ENCODE measurements at regions not wholly inside any gene's neighbourhood (a gene's known extent, or its start where the extent isn't known, plus 50 kb on each side); places are given as distances from the start of the nearest gene placed in this dataset.
A peak's percentile ranks its signal among the peaks of the same experiment; 100 is the strongest.

DNA sequence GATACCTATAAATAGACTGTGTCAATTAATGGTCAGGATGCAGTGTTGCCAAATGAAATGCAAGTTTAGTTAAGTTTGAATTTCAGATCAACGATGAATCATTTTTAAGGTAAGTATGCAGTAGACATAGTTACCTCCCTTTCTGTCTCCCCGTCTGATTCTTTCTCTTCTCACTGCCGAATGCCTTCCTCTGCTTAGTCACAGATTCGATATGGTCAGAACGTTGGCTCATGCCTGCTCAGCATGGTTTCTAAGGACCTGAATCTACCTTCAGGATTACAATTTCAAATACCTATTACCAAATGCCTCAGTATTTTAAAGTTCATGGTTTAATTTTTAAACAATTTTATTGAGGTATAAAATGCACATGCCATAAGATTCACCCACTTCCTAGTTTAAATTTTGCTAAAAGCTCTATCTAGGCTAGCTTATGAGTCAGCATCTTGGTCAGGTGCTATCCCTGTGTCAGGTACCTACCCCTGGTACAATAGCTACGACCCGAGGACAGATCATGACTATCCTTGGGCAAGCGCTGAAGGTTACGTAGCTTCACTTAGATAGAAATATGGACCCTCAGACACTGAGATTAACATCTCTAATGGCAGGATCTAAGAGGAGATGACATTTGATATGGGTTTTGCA is 78.2 kb upstream of the SPON1 start:
- no peaks in the 10 kb centered on the region for H3K27me3 Mint-ChIP-seq
- no peak for DNase-seq
- no peak overlapping the region for H3K27ac Mint-ChIP-seq
- H3K9me3 Mint-ChIP-seq, result peaks cover 7 to 9% of the 10 kb centered on the region in 2 donors
- H3K4me3 Mint-ChIP-seq, result no peak overlapping the region
- peaks cover 5% of the 10 kb centered on the region for H3K4me1 Mint-ChIP-seq
- ATAC-seq, result no peak

DNA sequence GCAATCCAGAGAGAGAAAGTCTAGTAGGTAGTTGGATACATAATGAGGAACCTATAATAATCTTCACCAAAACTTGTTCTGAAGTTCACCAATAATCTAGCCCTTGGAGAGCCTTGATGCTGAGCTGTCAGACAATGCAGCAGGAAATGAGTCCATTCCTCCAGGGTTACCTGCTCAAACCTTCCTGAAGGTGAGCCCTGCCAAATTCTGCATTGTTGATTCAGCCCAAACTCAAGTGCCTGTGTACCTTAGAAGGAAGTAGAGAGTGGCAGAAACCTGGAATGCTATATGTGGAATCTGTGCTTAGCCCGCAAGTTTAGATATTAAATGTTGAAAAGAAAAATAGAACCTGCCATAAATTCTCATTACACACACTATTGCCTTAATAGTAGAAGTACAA is 77.4 kb upstream of the SPON1 start:
- Mint-ChIP-seq H3K27me3 (no peaks in the 10 kb centered on the region), H3K9me3 (peaks cover 7 to 9% of the 10 kb centered on the region in 2 donors), H3K27ac (no peak overlapping the region), H3K4me3 (no peak overlapping the region), H3K4me1 (peaks cover 5% of the 10 kb centered on the region)
- ATAC-seq (no peak), DNase-seq (no peak)

DNA sequence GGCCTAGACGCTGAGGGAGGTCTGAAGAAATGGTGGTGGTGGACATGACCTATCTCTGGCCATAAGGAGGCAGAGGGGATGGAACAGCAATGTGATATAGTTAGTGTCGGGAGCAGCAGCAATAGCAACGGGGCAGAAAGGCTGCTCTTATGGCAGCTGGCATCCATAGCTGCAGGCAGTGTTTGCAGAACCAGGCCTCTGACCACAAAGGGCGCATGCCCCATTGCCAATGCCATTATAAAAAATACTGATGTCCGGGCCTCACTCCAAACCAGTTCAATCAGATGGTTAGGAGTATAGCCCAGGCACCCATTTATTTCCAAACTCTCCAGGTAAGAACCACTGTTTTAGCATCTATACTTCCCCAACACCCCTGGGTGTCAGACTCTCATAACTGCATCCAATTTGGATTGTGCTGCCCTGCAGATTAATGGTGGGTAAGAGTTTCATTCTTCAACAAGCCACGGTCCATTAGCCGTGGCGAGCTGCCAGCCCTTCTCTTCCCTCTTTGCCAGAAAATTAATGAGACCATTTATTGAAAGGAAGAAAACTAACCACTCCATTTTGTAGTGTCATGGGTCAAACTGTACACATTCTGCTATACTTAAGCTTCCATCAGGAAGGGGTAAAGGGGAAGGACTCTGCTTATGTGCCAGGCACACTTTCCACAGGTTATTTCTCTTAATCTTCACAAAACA is 72.8 kb upstream of the SPON1 start:
- ATAC-seq (no peak), DNase-seq (no peak)
- Mint-ChIP-seq H3K4me1 (no peaks in the 10 kb centered on the region), H3K9me3 (peaks cover 5 to 7% of the 10 kb centered on the region in 2 donors), H3K27me3 (no peaks in the 10 kb centered on the region), H3K4me3 (no peak overlapping the region), H3K27ac (no peak overlapping the region)

DNA sequence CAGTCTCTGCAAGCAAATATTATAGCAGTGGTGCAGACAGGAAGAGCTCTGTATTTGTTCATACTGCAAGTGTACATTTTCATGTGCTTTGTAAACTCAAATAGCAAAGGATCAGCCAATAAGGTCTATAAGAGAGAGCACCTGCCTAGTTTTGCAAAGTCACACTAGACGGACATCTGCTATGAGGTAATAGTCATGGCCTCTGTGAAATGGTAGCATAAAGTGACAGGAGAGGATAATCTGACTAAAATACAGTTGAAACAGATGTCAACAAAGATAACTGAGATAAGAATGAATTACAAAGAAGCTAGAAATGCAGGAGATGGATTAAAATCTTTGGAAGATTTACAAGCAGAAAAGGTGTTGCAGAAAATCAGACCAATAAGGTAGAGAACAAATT is 70.6 kb upstream of the SPON1 start:
- DNase-seq (no peak), ATAC-seq (no peak)
- H3K4me3 Mint-ChIP-seq, result no peak overlapping the region
- H3K27me3 Mint-ChIP-seq, result no peaks in the 10 kb centered on the region
- peaks cover 2 to 3% of the 10 kb centered on the region in 2 donors for H3K9me3 Mint-ChIP-seq
- no peaks in the 10 kb centered on the region for H3K4me1 Mint-ChIP-seq
- no peak overlapping the region for H3K27ac Mint-ChIP-seq

- DNase-seq (no peak), ATAC-seq (no peak)
- Mint-ChIP-seq H3K4me1 (no peaks in the 10 kb centered on the region), H3K27ac (peak overlapping the region in 1 of 2 donors; percentile 64), H3K4me3 (no peak overlapping the region), H3K27me3 (no peaks in the 10 kb centered on the region), H3K9me3 (no peaks in the 10 kb centered on the region)
Observed at GRCh38 chr11:13896175-13896980, 66.1 kb upstream of the SPON1 start.

DNA sequence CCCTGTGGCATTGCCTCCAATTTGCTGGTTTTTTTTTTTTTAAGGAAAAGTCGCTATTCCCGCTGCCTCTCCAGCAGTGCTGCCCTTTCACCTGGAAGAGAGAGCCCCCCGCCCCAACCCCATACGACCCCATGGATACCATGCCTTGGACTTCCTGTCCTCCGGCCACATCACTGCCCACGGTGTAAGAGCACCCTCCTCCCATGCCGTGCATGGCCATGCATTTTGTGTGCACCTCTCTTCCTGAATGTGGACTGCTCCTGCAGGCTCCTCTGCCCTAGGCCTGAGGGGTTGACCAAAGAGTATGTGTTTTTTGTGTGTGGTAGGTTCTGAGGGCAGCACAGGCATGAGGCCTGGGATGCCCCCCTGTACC is 65.6 kb upstream of the SPON1 start:
- H3K4me3 Mint-ChIP-seq, result no peak overlapping the region
- no peak overlapping the region for H3K27ac Mint-ChIP-seq
- no peaks in the 10 kb centered on the region for H3K4me1 Mint-ChIP-seq
- DNase-seq (no peak), ATAC-seq (no peak)
- no peaks in the 10 kb centered on the region for H3K27me3 Mint-ChIP-seq
- no peaks in the 10 kb centered on the region for H3K9me3 Mint-ChIP-seq

DNA sequence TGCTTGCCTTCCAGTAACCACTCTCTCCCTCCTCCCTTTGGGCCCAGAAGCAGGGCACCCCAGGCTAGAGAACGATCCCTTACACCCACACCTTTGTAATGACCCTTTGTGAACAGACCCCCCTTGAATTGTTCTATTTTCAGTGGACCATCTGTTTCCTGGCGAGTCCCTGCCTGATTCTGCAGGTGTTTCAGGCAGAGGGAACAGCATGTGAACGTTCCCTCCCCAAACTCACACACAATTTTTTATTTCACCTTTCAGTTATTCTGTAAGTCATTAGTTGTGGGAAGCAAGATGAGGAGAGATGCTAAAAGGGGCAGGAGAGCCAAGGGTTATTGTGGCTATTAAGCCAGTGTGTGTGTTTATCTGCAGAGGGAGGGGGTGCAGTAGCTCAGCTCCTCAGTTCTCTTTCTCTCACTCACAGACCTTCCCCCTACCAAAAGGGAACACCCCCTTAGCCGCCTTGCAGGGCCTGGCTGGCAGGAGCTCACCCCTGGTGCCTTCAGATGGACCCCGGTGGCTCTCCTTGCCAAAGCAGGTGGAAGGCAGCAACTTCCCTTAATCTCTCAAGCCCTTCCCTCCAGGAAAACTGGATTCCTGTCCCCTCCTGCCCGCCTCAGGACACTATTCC is 64.8 kb upstream of the SPON1 start:
- ATAC-seq, result no peak
- no peaks in the 10 kb centered on the region for H3K9me3 Mint-ChIP-seq
- peak overlapping the region in 1 of 2 donors; percentile 77 for H3K27ac Mint-ChIP-seq
- DNase-seq, result no peak
- no peaks in the 10 kb centered on the region for H3K27me3 Mint-ChIP-seq
- no peaks in the 10 kb centered on the region for H3K4me1 Mint-ChIP-seq
- no peak overlapping the region for H3K4me3 Mint-ChIP-seq

DNA sequence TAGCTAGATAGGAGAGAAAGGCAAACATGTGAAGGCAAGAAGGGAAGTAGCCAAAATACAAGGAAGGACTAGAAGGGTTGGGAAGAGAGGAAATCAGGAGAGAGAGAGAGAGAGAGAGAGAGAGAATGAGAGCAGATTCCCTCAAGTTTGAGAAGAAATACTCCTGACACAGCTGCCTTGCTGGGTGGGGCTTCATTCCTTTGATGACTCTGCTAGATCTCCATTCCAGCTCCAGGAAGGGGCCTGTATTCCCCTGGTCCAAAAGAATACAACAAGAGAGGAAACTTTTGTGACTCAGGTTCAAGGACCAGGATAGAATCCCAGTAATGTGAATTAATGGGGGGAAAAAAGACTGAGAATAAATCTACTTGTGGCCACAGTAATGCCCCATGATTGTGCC is 62.9 kb upstream of the SPON1 start:
- H3K4me3 Mint-ChIP-seq, result no peak overlapping the region
- no peaks in the 10 kb centered on the region for H3K4me1 Mint-ChIP-seq
- H3K9me3 Mint-ChIP-seq, result no peaks in the 10 kb centered on the region
- ATAC-seq (no peak), DNase-seq (no peak)
- peak overlapping the region in 1 of 2 donors; percentile 17 for H3K27ac Mint-ChIP-seq
- H3K27me3 Mint-ChIP-seq, result no peaks in the 10 kb centered on the region

GRCh38 chr11:13902523-13902922 is 60.0 kb upstream of the SPON1 start:
- no peaks in the 10 kb centered on the region for H3K4me1 Mint-ChIP-seq
- DNase-seq (no peak), ATAC-seq (no peak)
- no peak overlapping the region for H3K4me3 Mint-ChIP-seq
- no peaks in the 10 kb centered on the region for H3K27me3 Mint-ChIP-seq
- H3K9me3 Mint-ChIP-seq, result peaks cover 0 to 7% of the 10 kb centered on the region in 2 donors
- no peak overlapping the region for H3K27ac Mint-ChIP-seq

- no peak overlapping the region for H3K4me3 Mint-ChIP-seq
- no peaks in the 10 kb centered on the region for H3K27me3 Mint-ChIP-seq
- peaks cover 0 to 21% of the 10 kb centered on the region in 2 donors for H3K9me3 Mint-ChIP-seq
- no peak for ATAC-seq
- no peaks in the 10 kb centered on the region for H3K4me1 Mint-ChIP-seq
- H3K27ac Mint-ChIP-seq, result no peak overlapping the region
- no peak for DNase-seq
Observed at GRCh38 chr11:13905137-13905781, 57.3 kb upstream of the SPON1 start.

GRCh38 chr11:13907678-13908077 is 54.8 kb upstream of the SPON1 start:
- ATAC-seq (no peak), DNase-seq (no peak)
- H3K4me3 Mint-ChIP-seq, result no peak overlapping the region
- peaks cover 0 to 21% of the 10 kb centered on the region in 2 donors for H3K9me3 Mint-ChIP-seq
- H3K27ac Mint-ChIP-seq, result no peak overlapping the region
- no peaks in the 10 kb centered on the region for H3K27me3 Mint-ChIP-seq
- no peaks in the 10 kb centered on the region for H3K4me1 Mint-ChIP-seq

DNA sequence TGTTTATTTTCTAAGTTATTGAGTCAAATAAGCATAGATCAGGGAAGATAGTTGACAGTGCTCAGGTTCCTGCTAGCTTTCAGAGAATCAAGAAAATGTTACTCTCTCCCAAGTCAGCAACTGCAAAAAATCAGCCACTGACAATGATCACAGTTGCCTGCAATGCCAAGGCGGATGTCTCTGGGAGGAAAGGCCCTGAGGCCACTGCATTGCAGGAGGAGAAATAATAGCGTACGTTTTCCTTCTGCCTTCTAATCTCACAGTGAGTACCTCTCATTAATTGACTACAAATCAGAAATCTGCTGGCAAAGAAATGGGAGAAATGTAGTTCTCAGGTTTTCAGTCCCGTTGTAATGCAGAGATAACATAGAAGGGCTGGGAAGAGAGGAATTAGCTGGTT is 54.0 kb upstream of the SPON1 start:
- Mint-ChIP-seq H3K4me3 (no peak overlapping the region), H3K27me3 (no peaks in the 10 kb centered on the region)

More for the DNA sequence above, 54.0 kb upstream of the SPON1 start:
- DNase-seq, result no peak
- no peak for ATAC-seq
- Mint-ChIP-seq H3K9me3 (peaks cover 0 to 21% of the 10 kb centered on the region in 2 donors), H3K27ac (no peak overlapping the region), H3K4me1 (no peaks in the 10 kb centered on the region)

Measured in stimulated activated naive CD8-positive, alpha-beta T cell treated with anti-CD3 and anti-CD28 coated beads, Interleukin-15, amount 100 ng/mL, for 72 hours (primary cell).